HG02938 (cell line): ENCODE measurements at regions not wholly inside any gene's neighbourhood (a gene's known extent, or its start where the extent isn't known, plus 50 kb on each side); places are given as distances from the start of the nearest gene placed in this dataset.
A peak's percentile ranks its signal among the peaks of the same experiment; 100 is the strongest.

Experiments
- ATAC-seq: cut with Tn5 transposase; IDR thresholded peaks from one replicate; pipeline ENCODE4 v1.9.1; 2021; ENCODE audit warnings: mild to moderate bottlenecking, moderate library complexity; ENCODE audit not compliant: unreplicated experiment

DNA sequence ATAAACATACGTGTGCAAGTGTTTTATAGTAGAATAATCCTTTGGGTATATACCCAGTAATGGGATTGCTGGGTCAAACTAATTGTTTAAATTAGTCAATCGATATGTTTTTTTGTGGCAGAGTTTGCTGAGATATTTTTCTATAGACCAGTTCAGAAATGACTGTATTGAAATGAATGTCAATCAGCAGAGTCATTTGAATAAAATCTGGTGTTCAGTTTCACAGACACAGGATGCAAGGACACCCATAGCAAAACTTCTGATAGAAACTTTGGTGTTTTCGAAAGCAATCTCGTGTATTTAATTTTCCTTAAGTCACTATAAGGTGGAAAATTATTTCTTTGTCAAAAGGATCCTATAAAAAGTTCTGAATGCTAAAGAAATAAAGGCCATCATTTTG lies 434.4 kb downstream of the RAP2B start:
- ATAC-seq, result no peak

DNA sequence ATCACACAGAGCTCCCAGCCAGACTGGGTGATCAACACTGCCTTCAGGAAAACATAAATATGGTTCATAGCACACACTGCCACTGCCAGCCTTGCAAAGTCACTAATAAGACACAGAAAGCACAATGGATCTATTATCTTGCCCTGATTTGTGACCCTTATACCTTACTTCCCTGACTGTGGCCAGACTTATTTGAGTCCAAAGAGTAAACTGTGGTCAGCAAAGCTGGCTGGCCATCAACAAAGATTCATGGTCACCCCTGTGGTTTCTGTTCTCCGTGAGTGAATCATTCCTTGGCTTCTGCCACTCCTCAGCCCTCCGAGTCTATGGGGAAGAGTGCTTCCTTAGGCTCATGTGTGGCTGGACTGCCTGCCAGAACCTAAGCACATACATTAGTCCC lies 437.7 kb downstream of the RAP2B start:
- ATAC-seq, result no peak

DNA sequence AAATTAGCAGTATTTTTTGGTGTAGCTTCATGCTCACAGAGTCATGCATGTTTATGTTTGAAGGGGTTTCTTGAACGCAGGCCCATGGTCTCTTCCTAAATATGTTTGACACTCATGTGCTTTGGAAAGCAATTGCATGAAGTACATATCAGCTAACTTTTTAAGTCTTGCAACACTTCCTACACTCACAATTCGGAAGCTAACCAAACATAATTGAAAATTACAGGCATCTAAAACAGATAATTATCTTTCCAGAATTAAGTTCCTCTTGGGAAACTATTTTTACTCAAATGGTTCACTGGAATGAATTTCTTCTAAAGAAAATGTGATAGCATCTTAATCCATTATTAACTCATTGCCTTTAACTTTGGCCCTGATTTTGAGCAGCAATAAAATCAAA lies 438.9 kb downstream of the RAP2B start:
- no peak for ATAC-seq

DNA sequence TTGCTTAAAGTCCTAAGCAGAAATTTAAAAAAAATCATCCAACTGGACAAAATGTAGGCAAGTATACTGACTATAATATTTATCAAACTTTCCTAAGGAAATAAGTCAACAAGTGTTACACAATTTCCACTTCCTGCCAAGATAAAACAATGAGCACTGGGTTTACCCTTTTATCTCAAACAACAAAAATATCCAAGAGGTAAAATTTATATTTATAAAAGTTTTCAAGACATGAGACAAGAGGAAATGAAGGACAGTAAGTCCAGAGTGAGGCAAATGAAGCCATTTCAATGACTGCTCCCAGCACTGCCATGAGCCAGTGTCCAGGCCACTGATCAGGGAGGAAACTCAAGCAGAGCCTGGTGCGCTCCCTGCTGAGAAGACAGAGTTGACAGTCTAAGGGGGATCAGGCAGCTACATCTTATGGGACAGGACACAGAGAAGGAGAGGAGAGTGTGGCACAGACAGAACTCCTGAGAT lies 439.4 kb downstream of the RAP2B start:
- ATAC-seq, result no peak

DNA sequence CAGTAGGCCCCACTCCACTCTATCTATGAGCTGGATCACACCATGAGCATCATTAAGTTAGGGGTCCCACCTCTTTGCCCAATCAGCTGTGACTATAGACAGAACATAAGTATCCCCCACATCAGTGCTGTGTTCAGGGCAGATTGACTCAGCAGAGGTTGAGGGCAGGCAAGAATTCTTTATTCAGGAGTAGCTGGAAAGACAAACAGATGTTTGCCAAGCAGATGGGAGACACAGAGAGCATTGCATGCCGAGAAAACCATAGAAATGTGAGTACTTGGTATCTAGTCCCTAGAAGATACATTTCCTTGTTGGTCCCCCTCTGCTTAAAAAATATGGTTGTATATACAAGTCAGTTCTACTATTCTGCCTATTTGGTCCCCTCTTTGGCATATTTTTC lies 440.8 kb downstream of the RAP2B start:
- ATAC-seq, result no peak

DNA sequence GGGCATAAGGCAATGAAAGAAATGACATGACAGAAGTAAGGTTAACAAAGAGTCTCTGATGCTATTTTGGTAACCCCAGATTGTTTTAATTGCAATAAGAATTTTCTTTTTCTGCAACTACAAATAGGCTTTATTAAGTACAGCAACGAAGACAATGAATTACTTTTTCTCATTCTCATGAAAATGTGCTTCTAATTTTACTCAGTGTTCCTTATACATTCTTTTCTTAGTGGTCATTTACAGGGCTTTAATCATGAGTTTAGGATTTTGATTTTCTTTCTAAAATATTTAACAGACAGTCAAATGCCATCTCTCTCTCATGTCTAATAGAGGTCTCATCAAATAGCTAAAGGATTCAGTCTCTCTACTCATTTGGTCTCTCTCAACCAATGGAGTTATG lies 452.1 kb downstream of the RAP2B start:
- no peak for ATAC-seq

DNA sequence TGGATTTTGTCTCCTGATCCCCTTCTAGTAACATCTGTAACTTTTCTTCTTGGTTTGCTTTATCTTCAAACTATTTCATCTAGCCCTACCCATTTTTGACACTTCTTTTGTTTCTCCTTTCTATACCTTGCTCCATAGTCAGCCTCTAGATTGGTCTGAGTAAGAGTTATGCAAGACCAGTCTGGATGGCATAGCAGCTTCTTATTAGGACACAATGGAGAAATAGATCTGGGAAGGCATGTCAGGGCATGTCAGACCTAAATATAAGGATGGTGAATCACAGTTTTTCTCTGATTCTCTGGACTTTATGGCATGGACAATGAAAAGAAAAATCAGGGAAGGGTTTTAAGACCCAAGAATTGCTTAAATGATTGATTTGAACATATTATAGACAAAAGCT lies 452.5 kb downstream of the RAP2B start:
- no peak for ATAC-seq

DNA sequence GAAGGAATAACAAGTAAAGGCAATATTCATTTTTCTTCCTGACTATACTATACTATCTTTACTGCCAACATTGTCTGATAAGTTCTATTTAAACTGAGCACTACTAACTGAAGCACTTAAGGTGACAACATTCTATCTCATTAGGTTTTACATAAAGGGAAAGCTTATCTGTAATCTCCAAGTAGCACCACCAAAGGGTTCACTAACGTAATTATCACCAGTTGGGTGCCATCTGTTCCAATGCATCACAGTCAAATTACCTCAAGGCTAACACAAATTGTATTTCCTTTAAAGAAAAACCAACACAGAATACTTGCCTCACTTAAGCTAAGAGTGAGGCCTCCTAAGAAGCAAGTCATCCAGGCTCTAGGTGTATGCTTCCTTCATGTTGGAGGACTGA lies 453.8 kb downstream of the RAP2B start:
- no peak for ATAC-seq

DNA sequence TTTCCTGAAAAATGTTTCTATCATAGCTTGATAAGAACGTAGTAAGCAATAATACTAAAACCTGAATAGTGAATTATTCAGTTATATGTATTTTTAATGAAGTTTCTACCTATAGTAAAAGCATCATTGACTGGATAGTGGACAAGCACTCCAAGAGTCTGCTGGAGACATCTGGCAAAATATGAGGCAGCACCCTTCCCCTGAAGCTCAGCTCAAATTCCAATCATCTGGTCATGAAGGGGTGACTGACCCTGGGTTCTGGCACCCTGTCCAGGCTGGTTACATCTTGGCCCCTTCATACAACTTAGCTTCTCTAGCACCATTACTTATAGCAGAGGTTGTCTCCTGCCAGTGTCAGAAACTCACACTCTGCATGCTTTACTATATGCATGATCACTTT lies 455.4 kb downstream of the RAP2B start:
- no peak for ATAC-seq

DNA sequence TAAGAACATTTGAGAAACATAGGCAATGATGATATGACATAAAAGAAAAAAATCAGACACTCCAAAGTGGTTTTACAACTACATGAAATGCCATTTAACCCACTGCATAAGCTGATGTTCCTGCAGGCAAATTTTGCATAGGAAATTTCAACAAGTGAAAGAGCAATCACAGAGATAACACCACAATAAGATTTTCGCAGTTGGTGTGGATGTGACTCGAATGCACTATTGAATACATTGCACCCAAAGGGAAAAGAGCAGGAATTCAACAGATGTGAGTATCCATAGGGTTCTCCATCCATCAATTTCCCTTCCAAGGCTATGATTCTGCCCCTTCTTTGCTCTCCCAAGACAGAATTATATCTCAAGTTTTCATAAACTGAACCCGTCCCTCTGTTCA lies 456.1 kb downstream of the RAP2B start:
- ATAC-seq, result no peak

DNA sequence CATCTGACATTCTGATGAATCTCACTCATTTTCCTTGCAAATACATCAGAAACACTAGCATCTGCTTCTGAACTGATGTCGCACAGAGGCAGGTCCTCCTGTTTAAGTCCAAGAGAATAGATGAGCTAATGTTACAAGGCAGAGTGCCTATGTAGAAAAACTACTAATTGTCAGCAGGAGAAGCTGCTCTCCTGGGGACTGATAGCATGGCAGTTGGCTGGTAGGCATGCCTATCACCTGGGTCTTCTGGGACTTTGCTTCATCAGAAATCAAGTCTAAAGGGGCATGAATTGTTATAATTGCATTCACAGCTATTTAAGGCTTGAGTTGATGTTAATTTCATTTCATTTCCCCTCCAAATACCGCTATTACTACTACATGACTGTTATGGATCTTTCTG lies 457.2 kb downstream of the RAP2B start:
- no peak for ATAC-seq

DNA sequence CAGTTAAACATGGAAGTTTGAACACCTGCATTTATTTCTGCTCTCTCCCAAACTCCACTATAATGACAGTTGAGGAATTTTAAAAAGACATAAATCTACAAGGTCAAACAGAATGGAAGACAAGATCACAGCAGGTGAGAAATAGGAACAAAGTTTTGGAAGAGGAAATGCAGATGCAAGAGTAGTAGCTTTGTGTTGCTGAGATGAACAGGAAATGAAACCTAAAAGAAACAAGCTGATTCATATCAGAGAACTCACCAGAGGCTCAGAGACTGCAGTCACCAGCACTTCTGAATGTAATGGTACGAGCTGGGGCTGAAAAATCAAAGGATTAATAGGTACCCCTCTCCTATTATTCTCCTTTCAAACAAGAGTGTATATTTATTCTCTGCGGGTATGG lies 459.9 kb downstream of the RAP2B start:
- ATAC-seq, result peak; percentile 94

DNA sequence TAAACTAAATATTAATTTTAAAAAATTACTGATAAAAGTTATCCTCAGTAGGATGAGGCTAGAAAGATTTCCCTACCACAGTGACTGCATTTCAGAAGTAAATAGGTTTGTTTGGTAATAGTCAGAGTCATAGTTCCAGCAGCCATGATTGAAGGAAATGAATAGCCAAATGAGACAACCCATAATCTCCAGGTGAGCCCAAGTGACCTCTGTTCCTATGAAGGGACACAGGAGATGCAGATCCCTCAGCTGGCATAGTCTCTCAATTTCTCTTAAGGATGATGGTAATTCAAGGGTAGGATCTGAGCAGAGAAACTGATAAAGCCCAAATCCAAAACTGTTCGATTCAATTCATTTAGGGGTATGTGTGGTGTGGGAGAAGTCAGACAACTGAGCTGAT lies 461.8 kb downstream of the RAP2B start:
- ATAC-seq, result no peak

DNA sequence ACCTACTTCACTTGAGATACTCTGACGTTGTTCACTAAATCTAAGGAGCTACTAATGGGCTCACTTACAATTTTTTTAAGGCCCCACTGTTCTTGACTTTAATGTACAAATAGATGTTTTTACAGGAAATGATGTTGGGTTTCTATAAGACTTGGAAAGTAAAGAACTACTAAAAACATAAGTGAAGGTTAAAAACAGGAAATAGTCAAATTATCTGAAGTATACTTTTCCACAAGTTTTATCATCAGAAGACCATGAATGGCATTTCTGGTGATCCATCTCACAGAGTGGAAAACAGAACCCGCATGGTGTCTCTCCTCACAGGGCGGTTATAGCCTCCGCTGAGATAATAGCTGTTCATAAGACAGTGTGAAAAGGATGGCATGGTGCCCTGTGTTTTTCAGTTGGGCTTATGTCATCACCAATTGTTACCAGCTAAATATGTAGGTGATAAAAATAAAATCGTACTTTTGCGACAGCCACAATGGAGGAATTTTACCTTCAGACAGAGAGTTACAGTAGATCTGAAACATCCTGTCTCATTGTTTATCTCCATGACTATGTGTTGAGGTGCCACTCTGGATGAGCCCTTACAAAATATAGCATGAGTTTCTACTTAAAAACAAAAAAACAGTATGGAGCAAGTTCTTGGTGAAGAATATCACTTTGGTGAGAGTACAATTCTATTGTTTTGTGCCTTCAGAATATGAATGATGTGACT lies 462.4 kb downstream of the RAP2B start:
- no peak for ATAC-seq

DNA sequence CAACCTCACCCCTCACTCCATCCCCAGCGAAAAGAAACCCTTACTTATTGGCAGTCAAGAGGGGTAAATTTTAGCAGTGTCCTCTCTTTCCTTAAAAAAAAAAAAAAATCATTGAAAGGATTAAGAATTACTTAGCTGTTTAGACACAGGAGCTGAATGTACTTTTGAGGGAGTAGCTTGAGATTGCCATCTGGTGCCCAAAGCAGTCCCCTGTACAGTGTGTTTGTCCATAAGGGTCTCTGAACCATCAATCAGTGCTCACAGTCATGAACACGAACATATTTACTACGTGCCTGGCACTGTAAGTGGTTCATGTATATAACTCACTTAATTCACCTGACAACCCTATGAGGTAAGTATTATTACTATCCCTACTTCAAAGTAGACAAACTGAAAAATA lies 463.5 kb downstream of the RAP2B start:
- ATAC-seq, result no peak

DNA sequence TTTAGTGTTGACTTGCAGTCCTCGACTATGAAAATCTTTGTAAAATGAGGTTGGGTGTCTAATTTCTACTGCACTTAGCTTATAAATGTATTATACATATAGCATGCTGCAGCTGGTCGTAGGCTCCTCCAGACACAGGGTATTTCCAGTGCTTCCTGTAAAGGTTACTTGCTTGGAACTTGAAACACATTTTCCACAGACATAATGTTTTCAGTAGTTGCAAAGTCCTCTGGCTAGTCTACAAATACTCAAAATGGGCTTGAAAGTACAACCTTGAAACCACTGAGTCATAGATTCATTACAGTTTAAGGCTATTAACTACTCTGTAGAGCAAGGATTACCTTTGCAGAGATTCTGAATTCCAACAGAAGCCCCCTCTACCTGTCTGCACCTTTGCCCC lies 464.1 kb downstream of the RAP2B start:
- ATAC-seq, result no peak

DNA sequence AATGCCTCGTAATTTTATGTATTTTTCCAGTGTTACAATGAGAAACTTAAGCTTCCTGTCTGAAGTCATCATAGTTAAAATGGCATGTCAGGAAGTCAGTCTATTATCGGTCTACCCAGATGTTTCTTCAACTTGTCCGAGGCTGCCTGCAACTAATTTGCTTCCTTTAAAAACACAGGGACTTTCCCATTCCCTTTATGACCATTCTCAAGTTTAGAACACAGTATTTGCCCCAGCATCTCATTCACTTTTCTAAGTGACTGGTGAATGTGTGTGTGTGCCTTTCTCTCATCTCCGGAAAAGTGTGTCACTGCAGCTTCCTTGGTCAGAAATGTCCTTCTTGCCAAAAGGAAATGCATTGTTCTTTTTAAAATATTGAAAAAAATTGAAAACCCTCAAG lies 466.6 kb downstream of the RAP2B start:
- no peak for ATAC-seq

DNA sequence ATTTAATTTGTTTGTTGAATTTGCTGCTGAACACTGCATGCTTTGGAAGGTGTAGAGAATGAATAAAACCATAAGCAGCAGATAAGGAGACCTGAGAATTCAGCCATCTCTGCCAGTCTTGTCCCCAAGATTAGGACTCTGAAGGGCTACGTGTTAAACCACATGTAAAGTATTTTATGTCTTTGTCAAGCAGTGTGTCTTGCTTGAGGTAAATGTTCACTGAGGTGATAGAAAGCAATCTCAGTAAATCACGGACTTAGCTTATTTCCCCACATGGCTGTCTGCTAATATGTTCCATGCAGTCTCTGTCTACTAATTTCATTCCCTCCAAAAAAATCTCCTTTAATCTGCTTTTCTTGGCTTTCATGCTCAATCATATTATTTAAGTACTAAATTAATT lies 467.1 kb downstream of the RAP2B start:
- no peak for ATAC-seq

DNA sequence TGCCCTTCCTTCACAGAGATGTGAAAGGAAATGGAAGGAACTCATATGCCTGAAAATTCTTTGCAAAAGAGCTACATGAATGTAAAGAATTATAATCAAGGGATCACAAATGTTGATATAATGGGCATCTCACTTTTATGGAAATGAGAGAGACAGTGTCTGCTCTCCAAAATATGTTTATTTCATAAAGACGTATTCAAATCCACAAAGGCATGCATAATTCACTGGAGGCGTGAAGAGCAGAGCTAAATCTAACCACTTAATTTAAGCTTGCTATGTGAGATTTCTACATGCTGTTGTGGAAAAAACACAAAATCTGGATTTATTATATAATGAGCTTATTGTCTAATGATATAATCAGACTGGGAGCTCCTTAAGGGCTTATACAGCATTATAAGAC lies 469.1 kb downstream of the RAP2B start:
- no peak for ATAC-seq

DNA sequence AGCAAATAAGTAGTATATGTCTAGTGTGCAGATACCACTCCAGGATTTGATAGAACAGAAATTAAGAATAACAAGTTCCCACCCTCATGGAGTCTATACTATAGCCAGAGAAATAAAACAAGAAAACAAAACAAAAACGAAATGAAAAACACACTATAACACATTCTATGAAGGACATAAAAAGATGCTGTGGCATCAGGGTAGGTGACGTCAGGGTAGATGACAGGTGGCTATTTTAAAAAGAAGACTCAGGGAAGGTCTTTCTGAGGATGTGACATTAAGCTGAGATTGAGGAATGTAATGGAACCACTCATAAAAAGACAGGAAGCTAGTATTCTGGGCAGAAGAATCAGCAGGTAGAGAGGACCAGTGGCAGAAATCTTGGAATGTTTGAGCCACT lies 469.6 kb downstream of the RAP2B start:
- no peak for ATAC-seq

DNA sequence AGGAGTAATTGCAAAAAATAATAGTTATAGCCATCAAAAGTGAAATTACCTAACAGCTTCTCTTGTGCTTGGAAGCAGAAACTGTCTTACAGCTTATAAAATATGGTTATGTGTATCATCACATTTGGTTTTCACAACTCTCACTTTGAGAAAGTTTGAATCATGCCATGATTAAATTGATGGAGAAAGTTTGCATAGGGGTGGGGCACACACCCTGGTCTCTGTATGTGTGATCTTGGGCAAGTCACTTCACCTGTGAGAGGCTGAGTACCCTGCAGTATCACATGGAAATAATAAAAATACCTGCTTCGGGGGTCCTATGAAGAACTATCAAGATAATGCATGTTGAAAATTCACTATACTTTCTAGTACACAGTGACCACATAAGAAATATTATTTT lies 471.4 kb downstream of the RAP2B start:
- no peak for ATAC-seq

DNA sequence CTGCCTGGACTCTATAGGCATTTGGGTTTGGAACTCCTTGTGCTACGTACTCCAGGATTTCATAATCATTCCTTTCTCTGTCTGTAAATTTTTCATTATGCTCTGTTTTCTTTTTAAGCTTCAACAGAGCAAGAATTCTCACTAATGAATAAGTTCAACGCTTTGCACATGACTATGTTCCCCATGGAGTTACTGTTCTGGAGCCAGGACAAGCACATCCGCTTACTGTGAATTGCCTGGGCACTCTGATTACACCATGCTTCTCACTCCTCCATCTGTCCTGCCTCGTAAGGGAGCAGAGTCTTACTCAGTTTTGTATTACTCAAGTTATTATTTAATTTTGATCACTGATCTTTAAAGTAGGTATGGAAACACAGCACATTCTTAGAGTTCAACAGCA lies 472.7 kb downstream of the RAP2B start:
- ATAC-seq, result no peak

DNA sequence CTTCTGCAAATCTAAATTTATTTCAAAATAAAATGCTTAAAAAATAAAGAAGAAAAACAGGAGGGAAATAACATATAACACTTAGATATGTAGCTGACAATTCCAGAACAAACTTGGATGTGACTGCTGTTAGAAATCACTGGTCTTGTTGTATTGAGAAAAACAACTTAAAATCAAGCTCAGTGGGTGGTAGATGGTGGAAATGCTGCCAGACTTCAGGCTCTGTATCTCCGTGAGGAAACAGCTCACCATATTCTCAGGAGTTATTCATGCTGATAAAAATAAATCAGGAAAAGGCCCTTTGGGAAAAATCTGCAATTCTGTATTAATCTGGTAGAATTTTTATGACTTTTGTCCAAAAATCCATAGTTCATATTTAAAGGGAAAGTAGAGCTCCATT lies 477.6 kb downstream of the RAP2B start:
- ATAC-seq, result no peak
